Kidney (tissue), 13 donors: ENCODE measurements at regions not wholly inside any gene's neighbourhood (a gene's known extent, or its start where the extent isn't known, plus 50 kb on each side); places are given as distances from the start of the nearest gene placed in this dataset.
A peak's percentile ranks its signal among the peaks of the same experiment; 100 is the strongest.

Experiments used
- DNase-seq, 5 donors: peaks; one replicate each; pipeline ENCODE4 v3.0.0-alpha.2; 2013 to 2020
- FAIRE-seq: peaks from 2 replicates; lab custom pipeline; 2012; peaks lifted over from hg19 to GRCh38; lab: Jason Lieb, UNC
- H3K27ac ChIP-seq, 2 donors: one replicate each; pipeline ENCODE4 v1.7.0; 2013; ENCODE audit warnings: low read depth in 2 of 2, low read length in 2 of 2, inconsistent platforms in 1 of 2
- H3K27me3 ChIP-seq: one replicate; pipeline ENCODE4 v1.7.1; 2013; ENCODE audit warnings: low read length, inconsistent platforms; ENCODE audit not compliant: control insufficient read depth, insufficient read depth
- H3K36me3 ChIP-seq, 3 donors: one replicate each; pipeline versions ENCODE4 v1.7.0 to v1.7.1; 2013; ENCODE audit warnings: low read length in 3 of 3, control low read depth in 1 of 3, inconsistent platforms in 1 of 3; ENCODE audit not compliant: insufficient read depth in 3 of 3, control insufficient read depth in 2 of 3
- H3K4me1 ChIP-seq, 3 donors: one replicate each; pipeline versions ENCODE4 v1.7.0 to v1.7.1; 2013; ENCODE audit warnings: low read length in 3 of 3, inconsistent platforms in 1 of 3, low read depth in 1 of 3; ENCODE audit not compliant: control insufficient read depth in 2 of 3, insufficient read depth in 2 of 3
- H3K4me3 ChIP-seq, 3 donors: one replicate each; pipeline versions ENCODE4 v1.7.0 to v1.8.1; 2013; ENCODE audit warnings: low read length in 3 of 3, control low read depth in 1 of 3, inconsistent platforms in 1 of 3
- H3K9ac ChIP-seq, 3 donors: one replicate each; pipeline versions ENCODE4 v1.7.0 to v1.7.1; 2013; ENCODE audit warnings: low read length in 3 of 3, control low read depth in 1 of 3, inconsistent platforms in 1 of 3
- H3K9me3 ChIP-seq, 3 donors: one replicate each; pipeline versions ENCODE4 v1.7.0 to v1.7.1; 2013; ENCODE audit warnings: low read length in 3 of 3, control low read depth in 1 of 3, inconsistent platforms in 1 of 3; ENCODE audit not compliant: control insufficient read depth in 2 of 3, insufficient read depth in 1 of 3
- intact Hi-C: fragments of 100-400 bp; cut with DNase I; formaldehyde crosslinking; loops from one replicate; pipeline ENCODE4 v1.11.1; 2022
- TF ChIP-seq, protein P1 (sequence below): IDR thresholded peaks from 3 replicates; pipeline ENCODE4 v1.5.1; 2012; ENCODE audit warnings: mild to moderate bottlenecking, moderate library complexity, borderline replicate concordance; ENCODE audit not compliant: insufficient read depth; ENCODE audit errors: extremely low read depth
- donor health status: control.
- donor health status: control.
- donor health status: control.
- donor health status: control.
- donor health status: control.
- donor health status: DM: yes; HTN: yes; CAD: no.
- donor health status: Normal renal cell carcinoma (clear cell type).

DNA sequence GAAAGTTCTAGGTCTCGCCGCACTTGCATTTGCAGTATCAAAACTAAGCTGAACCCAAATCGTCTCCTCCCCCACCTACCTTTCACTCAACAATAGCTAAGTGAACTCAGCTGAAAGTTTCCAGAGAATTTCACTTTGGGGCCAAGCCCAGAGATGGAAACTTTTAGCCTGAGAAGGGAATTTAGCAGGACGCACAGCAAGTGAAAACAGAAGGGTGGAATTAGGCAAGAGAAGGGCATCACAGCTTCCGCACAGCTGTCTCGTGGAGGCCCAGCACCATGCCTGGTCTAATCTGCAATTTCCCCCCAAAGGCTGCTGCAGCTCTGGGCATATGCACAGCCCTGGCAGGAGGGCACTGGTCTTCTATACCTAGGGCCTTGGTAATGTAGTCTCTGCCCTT is 262.0 kb downstream of the TNS1 start:
- intact Hi-C loops: no loop called here

DNA sequence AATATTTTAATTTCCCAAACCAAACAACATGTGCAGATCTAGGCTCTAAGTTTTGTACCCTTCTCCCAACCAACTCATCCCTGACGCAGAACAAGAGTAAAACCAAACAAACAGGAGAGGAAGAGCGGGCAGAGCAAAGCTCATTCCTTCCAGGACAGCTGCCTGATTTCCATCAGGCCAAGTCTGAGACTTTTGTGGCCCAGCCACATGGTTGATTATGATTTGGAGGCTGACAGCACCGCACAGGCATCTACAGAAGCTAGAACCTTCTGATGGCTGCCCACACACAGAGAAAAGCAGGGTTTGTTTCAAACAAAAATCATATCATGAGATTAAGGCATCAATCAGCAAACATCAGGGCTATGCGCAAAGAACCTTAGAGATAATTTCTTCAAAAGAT is 262.6 kb downstream of the TNS1 start:
- FAIRE-seq: no peak
- TF ChIP-seq, protein P1, sequence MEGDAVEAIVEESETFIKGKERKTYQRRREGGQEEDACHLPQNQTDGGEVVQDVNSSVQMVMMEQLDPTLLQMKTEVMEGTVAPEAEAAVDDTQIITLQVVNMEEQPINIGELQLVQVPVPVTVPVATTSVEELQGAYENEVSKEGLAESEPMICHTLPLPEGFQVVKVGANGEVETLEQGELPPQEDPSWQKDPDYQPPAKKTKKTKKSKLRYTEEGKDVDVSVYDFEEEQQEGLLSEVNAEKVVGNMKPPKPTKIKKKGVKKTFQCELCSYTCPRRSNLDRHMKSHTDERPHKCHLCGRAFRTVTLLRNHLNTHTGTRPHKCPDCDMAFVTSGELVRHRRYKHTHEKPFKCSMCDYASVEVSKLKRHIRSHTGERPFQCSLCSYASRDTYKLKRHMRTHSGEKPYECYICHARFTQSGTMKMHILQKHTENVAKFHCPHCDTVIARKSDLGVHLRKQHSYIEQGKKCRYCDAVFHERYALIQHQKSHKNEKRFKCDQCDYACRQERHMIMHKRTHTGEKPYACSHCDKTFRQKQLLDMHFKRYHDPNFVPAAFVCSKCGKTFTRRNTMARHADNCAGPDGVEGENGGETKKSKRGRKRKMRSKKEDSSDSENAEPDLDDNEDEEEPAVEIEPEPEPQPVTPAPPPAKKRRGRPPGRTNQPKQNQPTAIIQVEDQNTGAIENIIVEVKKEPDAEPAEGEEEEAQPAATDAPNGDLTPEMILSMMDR: no peak

More for the DNA sequence above, 262.0 kb downstream of the TNS1 start:
- Histone ChIP-seq H3K27me3 (no peaks in the 10 kb centered on the region), H3K4me1 (peaks cover 0 to 3% (median 0%) of the 10 kb centered on the region in 3 donors), H3K27ac (no peak overlapping the region), H3K9me3 (no peaks in the 10 kb centered on the region), H3K4me3 (no peak overlapping the region), H3K9ac (no peak overlapping the region), H3K36me3 (peaks cover 0 to 8% (median 0%) of the 10 kb centered on the region in 3 donors)
- TF ChIP-seq, protein P1: no peak
- no peak for FAIRE-seq
- peak in 1 of 5 donors; percentile 16 for DNase-seq

GRCh38 chr2:217739741-217740140 is 263.1 kb downstream of the TNS1 start:
- DNase-seq (no peak), FAIRE-seq (no peak)
- TF ChIP-seq, protein P1: no peak

More for the DNA sequence above, 262.6 kb downstream of the TNS1 start:
- no peaks in the 10 kb centered on the region for H3K9me3 ChIP-seq
- H3K4me3 ChIP-seq: no peak overlapping the region
- H3K27me3 ChIP-seq: no peaks in the 10 kb centered on the region
- peaks cover 0 to 8% (median 0%) of the 10 kb centered on the region in 3 donors for H3K36me3 ChIP-seq
- no peak overlapping the region for H3K9ac ChIP-seq
- DNase-seq: peak in 1 of 5 donors; percentile 4
- H3K4me1 ChIP-seq: peaks cover 0 to 3% (median 0%) of the 10 kb centered on the region in 3 donors
- intact Hi-C loops: no loop called here
- H3K27ac ChIP-seq: no peak overlapping the region

DNA sequence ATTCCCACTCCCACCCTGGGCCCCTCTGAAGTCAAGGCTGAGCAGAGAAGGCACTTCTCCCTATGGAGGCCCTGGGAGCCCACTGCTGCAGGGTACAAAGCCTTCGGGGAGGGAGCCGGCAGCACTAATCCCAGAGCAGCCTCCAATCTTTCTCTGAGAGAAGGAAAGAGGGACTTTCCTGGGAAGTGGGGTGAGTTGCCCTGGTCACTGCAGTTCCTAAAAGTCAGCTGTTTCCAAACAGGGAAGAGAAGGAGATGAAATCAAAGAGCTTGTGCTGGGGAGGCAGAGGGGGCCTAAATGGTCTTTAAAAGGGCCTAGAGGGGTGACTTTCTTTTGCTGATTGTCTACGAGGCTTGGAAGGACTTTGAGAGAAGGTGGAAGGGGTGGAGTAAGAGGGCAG is 264.7 kb downstream of the TNS1 start:
- TF ChIP-seq, protein P1: no peak
- Histone ChIP-seq H3K9ac (no peak overlapping the region), H3K9me3 (no peaks in the 10 kb centered on the region), H3K27me3 (no peaks in the 10 kb centered on the region), H3K27ac (no peak overlapping the region), H3K4me3 (no peak overlapping the region), H3K4me1 (peaks cover 0 to 4% (median 0%) of the 10 kb centered on the region in 3 donors), H3K36me3 (peaks cover 0 to 11% (median 7%) of the 10 kb centered on the region in 3 donors)
- DNase-seq (no peak), FAIRE-seq (no peak)
- intact Hi-C loops: no loop called here

More at GRCh38 chr2:217739741-217740140, 263.1 kb downstream of the TNS1 start:
- H3K27ac ChIP-seq: no peak overlapping the region
- H3K27me3 ChIP-seq: no peaks in the 10 kb centered on the region
- intact Hi-C loops: no loop called here
- H3K36me3 ChIP-seq: peaks cover 0 to 8% (median 0%) of the 10 kb centered on the region in 3 donors
- H3K4me1 ChIP-seq: peaks cover 0 to 3% (median 0%) of the 10 kb centered on the region in 3 donors
- no peak overlapping the region for H3K4me3 ChIP-seq
- no peak overlapping the region for H3K9ac ChIP-seq
- no peaks in the 10 kb centered on the region for H3K9me3 ChIP-seq
